ENCODE measurements at regions not wholly inside any gene's neighbourhood (a gene's known extent, or its start where the extent isn't known, plus 50 kb on each side); places are given as distances from the start of the nearest gene placed in this dataset.

DNA sequence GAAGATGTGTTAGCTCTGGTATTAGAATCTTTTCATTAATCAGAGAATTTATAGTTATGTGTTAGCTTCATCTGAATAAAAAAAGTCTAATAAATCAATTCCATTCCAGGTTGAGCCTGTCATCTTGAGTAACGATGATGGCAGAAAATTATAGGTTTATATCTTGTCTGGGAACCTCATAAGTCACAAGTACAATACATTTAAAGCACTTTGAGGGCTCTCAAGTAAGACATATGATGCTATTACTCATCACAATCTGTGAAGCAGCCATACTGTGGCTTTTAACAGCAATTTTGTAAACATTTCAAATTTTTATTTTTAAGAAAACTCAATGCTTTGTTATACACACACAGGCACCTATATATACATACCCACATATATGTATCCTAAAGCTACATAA is 484.1 kb upstream of the VRK2 start:
- no peak for ATAC-seq (ENCODE audit: low read depth)
- no peak for DNase-seq
- no peak overlapping the region for H3K4me3 Mint-ChIP-seq
- no peaks in the 10 kb centered on the region for H3K4me1 Mint-ChIP-seq
- POLR2A ChIA-PET: no interaction called here
- H3K36me3 Mint-ChIP-seq (ENCODE audit: low read depth): no peaks in the 10 kb centered on the region
- TF ChIP-seq, protein P1, sequence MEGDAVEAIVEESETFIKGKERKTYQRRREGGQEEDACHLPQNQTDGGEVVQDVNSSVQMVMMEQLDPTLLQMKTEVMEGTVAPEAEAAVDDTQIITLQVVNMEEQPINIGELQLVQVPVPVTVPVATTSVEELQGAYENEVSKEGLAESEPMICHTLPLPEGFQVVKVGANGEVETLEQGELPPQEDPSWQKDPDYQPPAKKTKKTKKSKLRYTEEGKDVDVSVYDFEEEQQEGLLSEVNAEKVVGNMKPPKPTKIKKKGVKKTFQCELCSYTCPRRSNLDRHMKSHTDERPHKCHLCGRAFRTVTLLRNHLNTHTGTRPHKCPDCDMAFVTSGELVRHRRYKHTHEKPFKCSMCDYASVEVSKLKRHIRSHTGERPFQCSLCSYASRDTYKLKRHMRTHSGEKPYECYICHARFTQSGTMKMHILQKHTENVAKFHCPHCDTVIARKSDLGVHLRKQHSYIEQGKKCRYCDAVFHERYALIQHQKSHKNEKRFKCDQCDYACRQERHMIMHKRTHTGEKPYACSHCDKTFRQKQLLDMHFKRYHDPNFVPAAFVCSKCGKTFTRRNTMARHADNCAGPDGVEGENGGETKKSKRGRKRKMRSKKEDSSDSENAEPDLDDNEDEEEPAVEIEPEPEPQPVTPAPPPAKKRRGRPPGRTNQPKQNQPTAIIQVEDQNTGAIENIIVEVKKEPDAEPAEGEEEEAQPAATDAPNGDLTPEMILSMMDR (IDR thresholded peaks at IDR 0.05): no peak
- CTCF ChIA-PET: no interaction called here
- intact Hi-C loops (cut with micrococcal nuclease): no loop called here
- H3K9me3 Mint-ChIP-seq: no peaks in the 10 kb centered on the region
- no peaks in the 10 kb centered on the region for H3K27me3 Mint-ChIP-seq
- no peak overlapping the region for H3K27ac Mint-ChIP-seq

DNA sequence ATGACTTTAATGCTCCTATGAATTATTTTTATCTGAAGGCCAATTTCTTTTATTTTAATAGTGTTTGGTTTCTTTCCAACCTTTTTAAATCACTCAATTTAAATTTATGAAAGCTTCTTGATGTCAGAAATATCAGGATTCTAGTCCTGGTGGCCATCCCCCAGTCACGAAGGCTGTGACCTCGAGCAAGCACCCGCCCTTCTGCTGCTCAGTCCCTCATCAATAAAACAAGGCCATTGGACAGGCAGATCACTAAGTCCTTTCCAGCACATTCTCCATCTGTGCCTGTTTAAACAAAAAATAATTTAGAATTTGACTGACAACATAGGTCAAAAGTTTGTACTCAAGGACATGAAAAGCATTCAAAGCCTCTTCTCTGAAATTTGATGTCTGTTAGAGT is 483.6 kb upstream of the VRK2 start:
- CTCF ChIA-PET: no interaction called here
- no peaks in the 10 kb centered on the region for H3K4me1 Mint-ChIP-seq
- no peak overlapping the region for H3K4me3 Mint-ChIP-seq
- no peaks in the 10 kb centered on the region for H3K36me3 Mint-ChIP-seq (ENCODE audit: low read depth)
- no peaks in the 10 kb centered on the region for H3K27me3 Mint-ChIP-seq
- POLR2A ChIA-PET: no interaction called here
- TF ChIP-seq, protein P1 (IDR thresholded peaks at IDR 0.05): no peak
- no peak overlapping the region for H3K27ac Mint-ChIP-seq
- DNase-seq (no peak), ATAC-seq (ENCODE audit: low read depth) (no peak)
- H3K9me3 Mint-ChIP-seq: no peaks in the 10 kb centered on the region
- intact Hi-C loops (cut with micrococcal nuclease): no loop called here

DNA sequence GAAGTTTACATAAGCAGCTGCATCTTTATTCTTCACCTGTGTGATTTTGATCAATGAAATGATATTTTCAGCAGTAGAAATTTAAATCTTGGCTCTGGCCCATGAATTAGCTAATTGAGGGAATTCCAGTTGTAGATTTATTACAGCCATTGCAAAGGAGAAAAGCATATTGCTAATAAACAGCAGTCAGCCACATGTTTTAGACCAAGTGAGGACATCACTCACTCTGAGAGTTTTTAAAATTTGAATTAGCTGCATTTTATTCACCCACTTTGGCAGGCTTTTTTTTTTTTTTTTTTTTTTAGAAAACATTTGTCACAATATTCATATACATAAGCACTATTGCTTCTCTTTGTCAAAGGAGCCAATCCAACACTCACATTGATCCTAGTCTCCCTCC is 479.4 kb upstream of the VRK2 start:
- DNase-seq (no peak), ATAC-seq (ENCODE audit: low read depth) (no peak)
- Mint-ChIP-seq H3K27ac (no peak overlapping the region), H3K4me1 (no peaks in the 10 kb centered on the region), H3K27me3 (no peaks in the 10 kb centered on the region), H3K9me3 (no peaks in the 10 kb centered on the region), H3K36me3 (ENCODE audit: low read depth) (no peaks in the 10 kb centered on the region), H3K4me3 (no peak overlapping the region)
- intact Hi-C loops (cut with micrococcal nuclease): no loop called here
- ChIA-PET CTCF (no interaction called here), POLR2A (interaction anchor here (0.7 kb wide), 1 partner anchor 128 kb away, joined by 10 read pairs; no protein-coding TSS in a partner anchor)
- TF ChIP-seq, protein P1 (IDR thresholded peaks at IDR 0.05): no peak

DNA sequence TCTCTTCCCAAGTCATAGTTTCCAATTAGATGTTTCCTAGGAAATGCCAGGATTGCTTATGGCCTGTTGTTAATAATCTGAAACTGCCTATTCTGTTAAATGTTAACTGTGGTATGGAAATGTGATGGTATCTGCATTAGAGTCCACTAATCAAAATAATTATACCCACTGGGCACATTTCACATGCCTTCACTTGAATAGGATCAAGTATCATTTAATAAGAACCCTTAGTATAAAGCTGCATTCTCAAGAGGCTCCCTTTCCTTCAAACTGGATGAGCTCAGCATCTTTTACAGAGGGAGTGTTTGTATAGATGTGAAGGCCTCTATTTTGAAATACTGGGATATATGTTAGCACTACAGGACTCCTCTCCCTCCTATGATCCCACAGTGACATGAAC is 477.2 kb upstream of the VRK2 start:
- Mint-ChIP-seq H3K36me3 (ENCODE audit: low read depth) (no peaks in the 10 kb centered on the region), H3K4me3 (no peak overlapping the region), H3K27me3 (no peaks in the 10 kb centered on the region), H3K9me3 (no peaks in the 10 kb centered on the region), H3K4me1 (no peaks in the 10 kb centered on the region), H3K27ac (no peak overlapping the region)
- TF ChIP-seq, protein P1 (IDR thresholded peaks at IDR 0.05): no peak
- ATAC-seq (ENCODE audit: low read depth) (no peak), DNase-seq (no peak)
- intact Hi-C loops (cut with micrococcal nuclease): no loop called here
- CTCF ChIA-PET: no interaction called here
- POLR2A ChIA-PET: no interaction called here

DNA sequence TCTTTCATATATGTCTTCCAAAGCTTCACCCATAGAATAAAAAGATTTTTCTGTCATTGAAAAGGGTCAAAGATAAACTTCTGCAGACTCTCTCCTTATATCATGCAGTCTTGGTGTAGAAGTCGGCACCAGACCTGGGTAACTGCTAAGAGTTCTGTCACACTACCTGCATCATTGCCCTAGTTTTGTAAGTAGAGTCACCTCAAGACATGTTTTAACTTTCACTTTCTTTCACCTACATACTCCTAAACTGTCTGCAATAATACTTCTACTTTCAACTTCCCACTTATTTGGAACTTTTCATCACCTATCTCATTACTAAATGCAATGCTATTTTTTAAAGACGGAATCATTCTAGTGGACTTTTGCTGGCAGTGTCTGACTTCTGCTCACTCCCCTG is 475.6 kb upstream of the VRK2 start:
- no peaks in the 10 kb centered on the region for H3K4me1 Mint-ChIP-seq
- POLR2A ChIA-PET: no interaction called here
- TF ChIP-seq, protein P1 (IDR thresholded peaks at IDR 0.05): no peak

More for the DNA sequence above, 475.6 kb upstream of the VRK2 start:
- ATAC-seq (ENCODE audit: low read depth) (no peak), DNase-seq (no peak)
- CTCF ChIA-PET: no interaction called here
- intact Hi-C loops (cut with micrococcal nuclease): no loop called here
- H3K27me3 Mint-ChIP-seq: no peaks in the 10 kb centered on the region
- no peaks in the 10 kb centered on the region for H3K36me3 Mint-ChIP-seq (ENCODE audit: low read depth)
- H3K4me3 Mint-ChIP-seq: no peak overlapping the region
- H3K9me3 Mint-ChIP-seq: no peaks in the 10 kb centered on the region
- H3K27ac Mint-ChIP-seq: no peak overlapping the region

Data from activated B cell treated with CpG ODN at 0.5 μM for 24 hours (primary cell).